ENCODE measurements at regions not wholly inside any gene's neighbourhood (a gene's known extent, or its start where the extent isn't known, plus 50 kb on each side); places are given as distances from the start of the nearest gene placed in this dataset.
"Not testable (repeated sequence)": the region's sequence is repeated elsewhere in the genome, so short reads cannot be mapped to it uniquely, and the experiment has no call there.

DNA sequence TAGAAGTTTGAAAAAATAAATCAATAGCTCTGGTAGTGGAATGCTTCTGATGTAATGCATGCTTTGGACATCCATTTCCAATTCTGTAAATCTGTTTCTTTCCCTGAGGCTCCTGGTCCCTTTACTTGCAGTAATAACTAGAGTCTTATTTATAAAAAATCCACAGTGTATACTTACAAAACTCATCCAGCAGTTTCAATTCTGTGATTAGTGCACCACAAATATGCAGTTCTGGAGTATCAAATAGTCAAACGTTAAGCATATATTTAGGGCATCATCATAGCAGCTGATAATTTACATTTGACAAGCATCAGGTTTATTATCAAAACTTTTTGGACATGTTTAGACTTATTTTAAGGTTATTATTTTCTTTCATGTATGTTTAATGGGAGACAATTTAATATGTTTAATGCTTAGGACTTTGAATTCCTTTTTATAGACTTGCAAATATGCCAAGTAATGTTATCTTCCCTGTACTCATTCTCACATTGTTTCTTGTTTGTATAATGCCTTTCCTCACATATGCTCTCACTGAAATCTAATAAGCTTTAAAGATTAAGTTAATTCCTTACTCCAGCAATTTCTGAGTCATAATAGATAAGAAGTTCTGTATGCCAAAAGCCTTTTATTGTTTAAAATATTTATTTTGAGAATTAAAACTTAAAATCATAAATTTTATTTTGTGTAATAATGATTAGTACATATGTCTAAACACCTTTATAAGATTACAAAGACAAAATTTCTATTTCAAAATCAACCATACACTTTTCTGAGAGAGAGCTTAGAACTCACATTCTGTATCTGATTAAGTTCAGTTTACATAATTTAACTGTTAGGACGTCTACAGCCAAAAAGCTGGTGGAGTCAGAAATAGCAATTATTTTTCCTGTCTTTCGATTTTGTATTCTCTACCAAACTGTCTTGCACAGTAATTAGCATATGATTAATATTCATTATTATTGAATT, 341.5 kb upstream of the TMEFF2 start:
- Histone ChIP-seq H2AFZ (ENCODE audit: low read length) (no peak overlapping the region), H3K27ac (ENCODE audit: low read length) (no peak overlapping the region), H3K9ac (ENCODE audit: low read length) (no peak overlapping the region), H3K27me3 (ENCODE audit: low read length) (no peaks in the 10 kb centered on the region), H3K9me3 (ENCODE audit: low read length) (no peaks in the 10 kb centered on the region), H4K20me1 (ENCODE audit: low read length) (no peaks in the 10 kb centered on the region), H3F3A (ENCODE audit: low read length, unreplicated experiment) (no peaks in the 10 kb centered on the region), H3K4me3 (ENCODE audit: low read length) (no peak overlapping the region), H3K4me1 (ENCODE audit: insufficient read depth, low read length) (no peaks in the 10 kb centered on the region), H3K9me2 (replicated peaks; ENCODE audit: low read length) (no peaks in the 10 kb centered on the region), H3K36me3 (ENCODE audit: low read depth, low read length) (no peaks in the 10 kb centered on the region), H3K4me2 (ENCODE audit: low read length) (no peak overlapping the region), H3K79me2 (ENCODE audit: low read length) (no peaks in the 10 kb centered on the region)
- DNase-seq: no peak
- TF ChIP-seq EZH2phosphoT487 (IDR thresholded peaks at IDR 0.05; ENCODE audit: borderline replicate concordance, low read length) (no peak), EZH2 (IDR thresholded peaks at IDR 0.05; ENCODE audit: low read length, unreplicated experiment) (no peak)
- TF ChIP-seq, protein P1, sequence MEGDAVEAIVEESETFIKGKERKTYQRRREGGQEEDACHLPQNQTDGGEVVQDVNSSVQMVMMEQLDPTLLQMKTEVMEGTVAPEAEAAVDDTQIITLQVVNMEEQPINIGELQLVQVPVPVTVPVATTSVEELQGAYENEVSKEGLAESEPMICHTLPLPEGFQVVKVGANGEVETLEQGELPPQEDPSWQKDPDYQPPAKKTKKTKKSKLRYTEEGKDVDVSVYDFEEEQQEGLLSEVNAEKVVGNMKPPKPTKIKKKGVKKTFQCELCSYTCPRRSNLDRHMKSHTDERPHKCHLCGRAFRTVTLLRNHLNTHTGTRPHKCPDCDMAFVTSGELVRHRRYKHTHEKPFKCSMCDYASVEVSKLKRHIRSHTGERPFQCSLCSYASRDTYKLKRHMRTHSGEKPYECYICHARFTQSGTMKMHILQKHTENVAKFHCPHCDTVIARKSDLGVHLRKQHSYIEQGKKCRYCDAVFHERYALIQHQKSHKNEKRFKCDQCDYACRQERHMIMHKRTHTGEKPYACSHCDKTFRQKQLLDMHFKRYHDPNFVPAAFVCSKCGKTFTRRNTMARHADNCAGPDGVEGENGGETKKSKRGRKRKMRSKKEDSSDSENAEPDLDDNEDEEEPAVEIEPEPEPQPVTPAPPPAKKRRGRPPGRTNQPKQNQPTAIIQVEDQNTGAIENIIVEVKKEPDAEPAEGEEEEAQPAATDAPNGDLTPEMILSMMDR (conservative IDR thresholded peaks at IDR 0.05; ENCODE audit: low read depth, low read length): no peak
- no peak for ATAC-seq
- CTCF ChIA-PET: interaction anchor here (0.6 kb wide), 1 partner anchor 353 kb away, joined by 3 read pairs; no protein-coding TSS in a partner anchor
- intact Hi-C loops (cut with micrococcal nuclease): no loop called here
- POLR2A ChIA-PET (ENCODE audit: unreplicated experiment): no interaction called here
- no TSS peak for BruUV-seq (replicated peaks)

DNA sequence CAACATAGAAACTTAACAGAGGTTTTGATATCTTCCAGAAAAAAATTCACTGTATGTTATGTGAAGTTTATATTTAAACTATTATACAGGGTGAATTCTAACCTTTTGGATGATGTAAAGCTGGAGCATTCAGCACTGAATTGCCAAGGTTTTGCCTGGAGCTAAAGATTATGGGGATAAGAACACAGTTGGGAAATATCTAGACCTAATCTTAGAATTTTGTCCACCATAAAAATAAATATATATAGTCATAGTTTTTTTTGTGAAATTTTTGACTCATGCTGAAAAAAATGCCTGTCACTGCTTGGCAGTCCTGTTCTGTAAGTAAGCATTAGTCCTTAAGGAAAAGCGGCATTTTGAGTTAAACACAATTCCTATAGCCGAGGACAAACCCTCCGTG, 339.3 kb upstream of the TMEFF2 start:
- BruUV-seq (replicated peaks): no TSS peak
- no peaks in the 10 kb centered on the region for H3K9me2 ChIP-seq (replicated peaks; ENCODE audit: low read length)
- no peaks in the 10 kb centered on the region for H3K36me3 ChIP-seq (ENCODE audit: low read depth, low read length)
- no peaks in the 10 kb centered on the region for H3K79me2 ChIP-seq (ENCODE audit: low read length)
- intact Hi-C loops (cut with micrococcal nuclease): no loop called here
- H3K9ac ChIP-seq (ENCODE audit: low read length): no peak overlapping the region
- no peaks in the 10 kb centered on the region for H4K20me1 ChIP-seq (ENCODE audit: low read length)
- H3F3A ChIP-seq (ENCODE audit: low read length, unreplicated experiment): no peaks in the 10 kb centered on the region
- TF ChIP-seq EZH2phosphoT487 (IDR thresholded peaks at IDR 0.05; ENCODE audit: borderline replicate concordance, low read length) (no peak), EZH2 (IDR thresholded peaks at IDR 0.05; ENCODE audit: low read length, unreplicated experiment) (no peak)
- TF ChIP-seq, protein P1 (conservative IDR thresholded peaks at IDR 0.05; ENCODE audit: low read depth, low read length): no peak
- no peak overlapping the region for H3K4me3 ChIP-seq (ENCODE audit: low read length)
- H2AFZ ChIP-seq (ENCODE audit: low read length): no peak overlapping the region
- no peaks in the 10 kb centered on the region for H3K4me1 ChIP-seq (ENCODE audit: insufficient read depth, low read length)
- H3K4me2 ChIP-seq (ENCODE audit: low read length): no peak overlapping the region
- ATAC-seq: no peak
- DNase-seq: no peak
- ChIA-PET POLR2A (ENCODE audit: unreplicated experiment) (no interaction called here), CTCF (no interaction called here)
- H3K9me3 ChIP-seq (ENCODE audit: low read length): no peaks in the 10 kb centered on the region
- H3K27ac ChIP-seq (ENCODE audit: low read length): no peak overlapping the region
- H3K27me3 ChIP-seq (ENCODE audit: low read length): no peaks in the 10 kb centered on the region

DNA sequence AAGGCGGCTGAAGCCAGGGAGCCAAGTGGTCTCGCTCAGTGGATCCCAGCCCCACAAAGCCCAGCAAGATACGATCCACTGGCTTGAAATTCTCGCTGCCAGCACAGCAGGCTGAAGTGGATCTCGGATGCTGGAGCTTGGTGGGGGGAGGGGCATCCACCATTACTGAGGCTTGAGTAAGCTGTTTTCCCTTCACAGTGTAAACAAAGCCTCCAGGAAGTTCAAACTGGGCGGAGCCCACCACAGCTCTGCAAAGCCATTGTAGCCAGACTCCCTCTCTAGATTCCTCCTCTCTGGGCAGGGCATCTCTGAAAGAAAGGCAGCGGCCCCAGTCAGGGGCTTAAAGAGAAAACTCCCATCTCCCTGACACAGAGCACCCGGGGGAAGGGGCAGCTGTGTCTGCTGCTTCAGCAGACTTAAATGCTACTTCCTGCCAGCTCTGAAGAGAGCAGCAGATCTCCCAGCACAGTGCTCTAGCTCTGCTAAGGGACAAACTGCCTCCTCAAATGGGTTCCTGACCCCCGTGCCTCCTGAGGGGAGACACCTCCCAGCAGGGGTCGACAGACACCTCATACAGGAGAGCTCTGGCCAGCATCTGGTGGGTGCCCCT, 330.0 kb upstream of the TMEFF2 start:
- CTCF ChIA-PET; H3F3A ChIP-seq (ENCODE audit: low read length, unreplicated experiment); H2AFZ ChIP-seq (ENCODE audit: low read length); H3K4me1 ChIP-seq (ENCODE audit: insufficient read depth, low read length); H3K9ac ChIP-seq (ENCODE audit: low read length); ATAC-seq; H3K36me3 ChIP-seq (ENCODE audit: low read depth, low read length); H3K9me3 ChIP-seq (ENCODE audit: low read length); H3K4me2 ChIP-seq (ENCODE audit: low read length); H3K27me3 ChIP-seq (ENCODE audit: low read length); H3K9me2 ChIP-seq (replicated peaks; ENCODE audit: low read length); H3K79me2 ChIP-seq (ENCODE audit: low read length); H3K27ac ChIP-seq (ENCODE audit: low read length); POLR2A ChIA-PET (ENCODE audit: unreplicated experiment); H3K4me3 ChIP-seq (ENCODE audit: low read length); intact Hi-C loops (cut with micrococcal nuclease); BruUV-seq (replicated peaks); H4K20me1 ChIP-seq (ENCODE audit: low read length): not testable (repeated sequence)
- DNase-seq: peak; percentile 12

DNA sequence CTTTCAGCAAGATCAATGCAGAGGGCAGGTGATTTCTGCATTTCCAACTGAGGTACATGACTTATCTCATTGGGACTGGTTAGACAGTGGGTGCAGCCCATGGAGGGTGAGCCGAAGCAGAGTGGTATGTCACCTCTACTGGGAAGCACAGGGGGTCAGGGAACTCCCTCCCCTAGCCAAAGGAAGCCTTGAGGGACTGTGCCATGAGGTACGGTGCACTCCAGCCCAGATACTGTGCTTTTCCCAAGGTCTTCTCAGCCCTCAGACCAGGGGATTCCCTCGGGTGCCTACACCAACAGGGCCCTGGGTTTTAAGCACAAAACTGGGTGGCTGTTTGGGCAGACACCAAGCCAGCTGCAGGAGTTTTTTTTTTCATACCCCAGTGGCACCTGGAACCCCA, 329.5 kb upstream of the TMEFF2 start:
- H3K27ac ChIP-seq (ENCODE audit: low read length); POLR2A ChIA-PET (ENCODE audit: unreplicated experiment); H3K4me2 ChIP-seq (ENCODE audit: low read length); H4K20me1 ChIP-seq (ENCODE audit: low read length); H3K9me3 ChIP-seq (ENCODE audit: low read length); ATAC-seq; BruUV-seq (replicated peaks); H3K79me2 ChIP-seq (ENCODE audit: low read length); H3K27me3 ChIP-seq (ENCODE audit: low read length); H2AFZ ChIP-seq (ENCODE audit: low read length); CTCF ChIA-PET; H3K4me3 ChIP-seq (ENCODE audit: low read length); H3K9me2 ChIP-seq (replicated peaks; ENCODE audit: low read length); H3K36me3 ChIP-seq (ENCODE audit: low read depth, low read length); H3K9ac ChIP-seq (ENCODE audit: low read length); intact Hi-C loops (cut with micrococcal nuclease); DNase-seq; H3K4me1 ChIP-seq (ENCODE audit: insufficient read depth, low read length); H3F3A ChIP-seq (ENCODE audit: low read length, unreplicated experiment): not testable (repeated sequence)
